ENCODE measurements at regions not wholly inside any gene's neighbourhood (a gene's known extent, or its start where the extent isn't known, plus 50 kb on each side); places are given as distances from the start of the nearest gene placed in this dataset.

DNA sequence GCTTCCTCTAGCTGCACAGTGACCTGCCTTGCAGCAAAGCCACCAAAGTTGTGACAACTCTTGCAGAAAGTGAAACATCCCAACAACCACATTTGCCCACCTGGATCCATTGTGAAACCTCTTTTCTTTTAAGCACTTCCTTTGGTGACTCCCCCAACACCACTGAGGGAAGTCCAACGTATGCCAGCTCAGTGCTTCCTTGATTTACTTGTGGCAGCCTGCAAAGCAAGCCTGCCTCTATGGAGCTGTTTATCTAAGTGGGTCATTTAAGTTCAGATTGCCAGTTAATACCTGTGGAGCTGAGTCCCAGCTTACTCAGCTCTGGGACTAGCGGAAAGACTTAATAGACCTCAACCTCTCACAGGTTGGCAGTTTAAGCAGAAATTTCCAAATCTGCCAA, 230.8 kb upstream of the GHITM start:
- TF ChIP-seq, protein P1, sequence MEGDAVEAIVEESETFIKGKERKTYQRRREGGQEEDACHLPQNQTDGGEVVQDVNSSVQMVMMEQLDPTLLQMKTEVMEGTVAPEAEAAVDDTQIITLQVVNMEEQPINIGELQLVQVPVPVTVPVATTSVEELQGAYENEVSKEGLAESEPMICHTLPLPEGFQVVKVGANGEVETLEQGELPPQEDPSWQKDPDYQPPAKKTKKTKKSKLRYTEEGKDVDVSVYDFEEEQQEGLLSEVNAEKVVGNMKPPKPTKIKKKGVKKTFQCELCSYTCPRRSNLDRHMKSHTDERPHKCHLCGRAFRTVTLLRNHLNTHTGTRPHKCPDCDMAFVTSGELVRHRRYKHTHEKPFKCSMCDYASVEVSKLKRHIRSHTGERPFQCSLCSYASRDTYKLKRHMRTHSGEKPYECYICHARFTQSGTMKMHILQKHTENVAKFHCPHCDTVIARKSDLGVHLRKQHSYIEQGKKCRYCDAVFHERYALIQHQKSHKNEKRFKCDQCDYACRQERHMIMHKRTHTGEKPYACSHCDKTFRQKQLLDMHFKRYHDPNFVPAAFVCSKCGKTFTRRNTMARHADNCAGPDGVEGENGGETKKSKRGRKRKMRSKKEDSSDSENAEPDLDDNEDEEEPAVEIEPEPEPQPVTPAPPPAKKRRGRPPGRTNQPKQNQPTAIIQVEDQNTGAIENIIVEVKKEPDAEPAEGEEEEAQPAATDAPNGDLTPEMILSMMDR (conservative IDR thresholded peaks at IDR 0.05; ENCODE audit: low read length), result no peak
- no peak for TF ChIP-seq EZH2phosphoT487 (IDR thresholded peaks at IDR 0.05; ENCODE audit: borderline replicate concordance)

Data from Loucy (cell line).